HG03442 (cell line): ENCODE measurements at regions not wholly inside any gene's neighbourhood (a gene's known extent, or its start where the extent isn't known, plus 50 kb on each side); places are given as distances from the start of the nearest gene placed in this dataset.

Experiments used
- ATAC-seq: cut with Tn5 transposase; IDR thresholded peaks from one replicate; pipeline ENCODE4 v1.9.1; 2021; ENCODE audit warnings: mild to moderate bottlenecking, moderate library complexity; ENCODE audit not compliant: unreplicated experiment

- ATAC-seq, result no peak
Observed at GRCh38 chr6:41404182-41404845, 68.9 kb downstream of the NCR2 start.

DNA sequence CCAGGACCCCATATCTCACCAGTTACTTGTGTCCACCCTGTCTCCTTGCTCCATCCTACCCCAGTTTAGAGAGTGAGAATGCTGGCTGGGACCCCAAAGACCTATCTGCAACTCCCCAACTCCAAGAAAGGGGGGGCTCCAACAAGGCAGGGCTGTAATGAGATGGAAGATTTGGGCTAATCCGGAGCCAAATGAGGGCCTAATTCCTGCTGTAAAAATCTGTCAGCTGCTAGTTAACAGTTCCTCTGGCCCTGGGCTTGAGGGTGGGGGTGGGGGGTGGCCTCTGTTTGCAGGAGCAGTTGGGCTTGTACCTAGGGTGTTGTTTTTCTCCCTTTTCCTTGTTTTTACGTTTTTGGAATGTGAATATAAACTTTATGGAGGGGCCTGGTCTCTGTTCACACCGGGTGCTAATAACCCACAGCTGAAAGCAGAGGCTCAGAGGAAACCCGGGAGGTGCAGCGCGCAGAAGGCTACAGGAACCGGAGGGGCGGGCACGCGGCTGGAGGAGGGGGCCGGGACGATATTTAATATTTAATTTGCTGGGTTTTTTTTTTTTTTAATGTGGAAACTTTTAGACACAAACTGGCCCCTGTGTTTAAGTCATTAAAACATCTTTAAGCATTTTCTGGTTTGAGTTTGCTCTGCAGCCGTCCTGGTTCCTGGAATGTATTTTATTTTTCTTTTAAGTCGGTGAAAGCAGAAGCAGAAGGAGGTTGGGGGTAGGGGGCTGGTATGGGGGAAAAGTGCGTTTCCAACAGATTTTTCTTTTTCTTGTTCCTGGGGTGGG, 70.7 kb downstream of the NCR2 start:
- ATAC-seq, result no peak

DNA sequence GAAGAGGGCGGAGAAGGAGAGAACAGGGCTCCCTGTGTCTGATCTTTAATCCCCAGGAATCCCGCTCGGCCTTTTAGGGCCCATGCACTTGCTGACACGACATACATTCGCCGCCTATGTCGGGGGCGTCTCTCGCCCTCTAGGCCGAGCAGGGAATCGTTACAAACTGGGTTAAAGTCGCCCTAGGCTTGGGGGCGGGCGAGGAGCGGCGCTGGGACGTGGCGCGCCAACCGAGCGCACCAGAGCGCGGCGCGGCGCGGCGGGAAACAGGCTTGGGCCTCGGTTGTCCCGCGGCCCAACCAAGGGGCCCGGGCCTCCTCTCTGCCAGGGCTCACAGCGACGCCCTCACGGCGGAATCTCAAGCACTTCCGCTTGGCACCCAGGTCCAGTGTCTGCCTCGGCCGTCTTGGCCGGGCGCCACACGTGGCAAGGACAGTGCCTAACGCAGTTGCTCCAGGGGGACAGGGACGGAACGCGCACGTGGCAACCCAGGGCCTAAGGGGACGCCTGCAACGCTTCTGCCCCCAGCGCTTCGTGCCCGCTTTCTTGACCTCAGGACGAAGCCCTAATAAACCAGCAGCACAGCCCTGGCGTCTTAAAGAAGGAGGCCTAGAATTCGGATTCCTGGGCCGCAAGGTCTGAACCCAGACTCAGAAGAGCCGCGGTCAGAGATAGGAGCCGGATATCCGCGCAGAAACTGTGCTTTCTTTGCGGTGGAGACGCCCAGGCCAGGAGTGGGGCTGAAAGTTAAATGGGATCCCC, 71.5 kb downstream of the NCR2 start:
- no peak for ATAC-seq

- no peak for ATAC-seq
Observed at GRCh38 chr6:41408576-41408975, 73.2 kb downstream of the NCR2 start.

- ATAC-seq, result no peak
Observed at GRCh38 chr6:41408982-41409381, 73.6 kb downstream of the NCR2 start.

DNA sequence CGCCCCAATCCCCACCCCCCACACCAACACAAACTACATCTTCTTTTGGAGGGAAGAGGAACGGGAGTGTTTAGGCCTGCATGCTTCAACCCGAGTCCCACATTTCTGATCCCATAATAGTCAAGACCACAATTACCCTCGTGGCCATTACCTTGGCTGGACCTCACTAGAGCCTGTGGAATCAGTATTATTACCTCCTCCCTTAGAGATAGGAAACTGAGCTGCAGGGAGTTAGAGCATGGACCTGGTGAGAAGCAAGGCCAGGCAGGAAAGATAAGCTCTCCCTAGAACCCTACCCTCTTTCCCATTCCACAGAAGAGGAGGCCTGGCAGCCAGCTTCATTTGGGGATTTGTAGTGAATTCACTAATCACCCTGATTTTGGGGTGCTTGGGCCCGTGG, 74.1 kb downstream of the NCR2 start:
- ATAC-seq, result no peak

GRCh38 chr6:41411961-41412360, 76.6 kb downstream of the NCR2 start:
- ATAC-seq, result no peak

DNA sequence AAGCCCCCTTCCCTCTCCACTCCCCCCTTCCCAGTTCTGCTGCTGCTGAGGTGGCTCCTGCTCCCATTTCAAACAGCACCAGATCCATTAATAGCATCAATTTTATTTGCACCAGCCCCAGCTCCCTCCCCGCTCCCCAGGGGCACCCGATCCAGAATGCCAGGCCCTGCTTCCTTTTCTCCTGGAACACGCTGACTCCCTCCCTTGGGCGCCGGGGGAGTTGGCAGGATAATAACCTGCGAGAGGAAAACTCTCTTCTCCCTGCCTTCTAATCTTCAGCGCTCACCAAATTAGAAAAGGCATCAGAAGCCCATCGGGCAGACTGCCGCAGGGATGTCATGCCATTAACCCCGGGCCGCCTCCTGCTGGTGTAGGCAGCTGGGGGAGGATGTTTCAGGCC, 77.8 kb downstream of the NCR2 start:
- no peak for ATAC-seq

DNA sequence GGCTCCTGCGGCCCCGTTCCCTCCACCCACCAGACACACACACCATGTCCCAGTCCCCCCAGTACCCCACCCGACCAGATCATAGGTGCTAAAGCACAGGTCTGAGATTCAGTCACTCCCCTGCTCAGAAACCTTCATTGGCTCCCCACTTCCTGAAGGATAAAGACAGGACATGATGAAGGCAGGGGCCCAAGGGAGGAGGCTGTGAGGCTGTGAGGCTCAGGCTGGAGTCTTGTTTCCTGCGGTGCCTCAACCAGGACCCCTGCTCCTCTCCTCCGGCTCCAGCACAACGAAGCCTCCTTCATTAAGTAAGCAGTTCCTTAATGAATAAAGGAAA, 81.1 kb downstream of the NCR2 start:
- no peak for ATAC-seq

DNA sequence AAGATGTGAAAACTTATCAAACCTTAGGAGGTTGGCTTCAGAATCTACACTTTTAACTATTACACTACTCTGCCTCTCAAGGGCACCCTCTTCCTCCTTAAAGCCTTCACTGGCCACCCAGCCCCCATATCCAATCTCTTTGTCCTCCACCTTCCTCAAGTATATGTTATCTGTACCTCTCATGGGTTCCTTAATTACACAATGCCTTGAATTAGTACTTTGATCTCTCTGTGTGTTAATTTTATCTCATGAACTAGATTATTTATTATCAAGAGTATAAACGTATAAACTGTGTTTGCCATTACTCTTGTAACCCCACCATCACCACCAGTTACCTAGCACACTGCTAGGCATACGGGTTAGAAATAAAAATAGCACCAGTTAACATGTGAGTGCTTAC, 83.3 kb downstream of the NCR2 start:
- ATAC-seq, result no peak

DNA sequence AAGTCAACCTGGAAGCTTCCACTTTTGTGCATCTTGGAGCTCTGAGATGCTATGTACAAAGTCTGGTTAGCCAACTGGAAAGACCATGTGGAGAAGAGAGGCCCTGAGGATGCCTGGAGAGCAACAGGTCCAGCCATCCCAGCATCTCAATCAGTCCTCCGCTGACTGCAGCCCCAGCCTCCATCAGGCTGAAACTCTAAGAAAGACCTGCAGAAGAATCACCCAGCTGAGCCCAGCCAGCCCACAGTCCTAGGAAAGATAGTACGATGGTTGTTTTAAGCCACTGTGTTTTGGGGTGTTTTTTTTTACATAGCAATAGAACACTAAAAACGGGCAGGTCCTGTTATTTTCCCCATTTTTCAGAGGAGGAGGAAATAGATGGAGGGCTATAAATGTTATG, 84.0 kb downstream of the NCR2 start:
- no peak for ATAC-seq

DNA sequence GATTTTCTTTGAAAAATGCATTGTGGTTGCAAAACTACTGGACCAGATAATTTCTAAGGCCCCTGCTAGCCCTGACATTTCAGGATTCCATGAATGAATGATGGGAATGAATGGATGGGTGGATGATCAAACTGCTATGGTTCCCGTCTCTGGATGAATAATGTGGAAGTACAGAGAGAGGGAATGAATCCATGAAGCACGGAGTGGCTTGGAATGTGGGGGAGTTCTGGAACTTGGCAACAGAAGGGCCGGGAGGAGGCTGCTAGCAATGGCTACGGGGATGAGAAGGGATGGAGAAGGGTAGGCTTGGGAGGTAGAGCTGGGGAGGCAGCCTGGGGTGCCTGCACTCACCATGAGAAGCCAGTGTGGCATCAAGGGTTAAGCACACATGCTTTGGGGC, 84.8 kb downstream of the NCR2 start:
- ATAC-seq, result no peak

GRCh38 chr6:41422161-41422560, 86.8 kb downstream of the NCR2 start:
- no peak for ATAC-seq

DNA sequence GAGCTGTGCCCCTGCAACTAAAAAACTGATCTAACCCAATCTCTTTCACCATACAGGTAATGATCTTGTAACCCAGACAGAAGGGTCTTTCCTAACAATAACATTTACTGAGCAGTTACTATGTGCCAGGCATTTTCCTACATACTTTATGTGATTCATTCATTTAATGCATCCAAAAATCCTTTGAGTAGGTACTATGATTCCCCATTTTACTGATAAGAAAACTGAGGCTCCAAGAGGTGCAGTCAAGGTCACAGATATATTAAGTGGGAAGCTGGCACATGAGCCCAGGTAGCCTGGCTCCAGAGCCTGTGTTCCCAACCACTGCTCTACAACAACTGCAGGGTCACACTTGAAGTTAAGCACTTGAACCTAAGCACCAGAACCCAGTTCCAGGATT, 87.6 kb downstream of the NCR2 start:
- no peak for ATAC-seq

- no peak for ATAC-seq
Observed at GRCh38 chr6:41424370-41425058, 89.1 kb downstream of the NCR2 start.

- ATAC-seq, result no peak
Observed at GRCh38 chr6:41425511-41425910, 90.1 kb downstream of the NCR2 start.

GRCh38 chr6:41426438-41426851, 91.0 kb downstream of the NCR2 start:
- no peak for ATAC-seq

GRCh38 chr6:41426888-41427641, 91.7 kb downstream of the NCR2 start:
- no peak for ATAC-seq

- ATAC-seq, result no peak
Observed at GRCh38 chr6:41427642-41428335, 92.4 kb downstream of the NCR2 start.

DNA sequence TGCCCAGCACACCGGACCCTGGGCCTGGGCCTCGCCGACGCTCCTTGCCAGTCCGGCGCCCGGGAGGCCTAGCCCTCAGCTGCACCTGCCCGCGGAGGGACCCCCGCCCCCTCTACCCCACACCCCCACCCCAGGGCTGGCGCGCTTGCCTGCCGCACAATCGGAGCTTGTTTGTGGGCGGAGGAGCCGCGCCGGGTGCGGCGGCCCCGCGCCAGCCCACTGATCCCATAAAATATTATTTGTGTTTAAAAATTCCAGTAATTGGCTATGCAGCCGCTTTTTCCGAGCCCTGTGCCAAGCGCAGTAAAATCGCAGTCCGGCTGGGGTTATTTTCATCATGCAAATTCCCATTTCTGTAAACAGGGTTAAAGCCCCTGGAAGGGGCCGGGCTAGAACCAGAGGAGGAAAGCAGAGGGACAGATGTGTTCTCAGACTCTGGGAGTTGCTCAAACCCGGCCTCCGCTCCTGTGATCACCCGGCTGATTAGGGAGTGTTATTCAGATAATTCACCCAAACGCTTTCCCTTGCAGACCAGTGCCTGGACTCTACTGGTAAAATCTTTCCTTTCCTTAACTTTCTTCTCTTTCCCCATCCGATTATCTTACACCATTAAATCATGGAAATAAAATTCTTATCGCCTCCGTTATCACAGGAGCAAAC, 93.1 kb downstream of the NCR2 start:
- no peak for ATAC-seq
